HL-60 (cell line): ENCODE measurements at regions not wholly inside any gene's neighbourhood (a gene's known extent, or its start where the extent isn't known, plus 50 kb on each side); places are given as distances from the start of the nearest gene placed in this dataset.

Experiments
- DNase-seq, 2 experiments: peaks; one replicate each; pipeline ENCODE4 v3.0.0-alpha.2; 2010 to 2020; ENCODE audit warnings: low read depth in 1 of 2, low spot score in 1 of 2
- H3K27ac ChIP-seq: fragments of 250-450 bp; sonication (Bioruptor Pico); replicated peaks from 2 replicates; pipeline ENCODE4 v1.5.1; 2020; ENCODE audit warnings: mild to moderate bottlenecking, moderate library complexity
- H3K27me3 ChIP-seq: fragments of 250-450 bp; sonication (Bioruptor Pico); 2 replicates; pipeline ENCODE4 v1.5.1; 2021; ENCODE audit warnings: mild to moderate bottlenecking, moderate library complexity; ENCODE audit not compliant: insufficient read depth, poor library complexity, severe bottlenecking
- H3K4me3 ChIP-seq: replicated peaks from 2 replicates; pipeline ENCODE4 v1.5.1; 2011; ENCODE audit warnings: mild to moderate bottlenecking, control low read depth, low read length; ENCODE audit not compliant: insufficient read depth
- GABPA ChIP-seq: IDR thresholded peaks from 2 replicates; pipeline ENCODE4 v1.6.1; 2012; ENCODE audit warnings: low read depth
- POLR2AphosphoS5 ChIP-seq: IDR thresholded peaks from 2 replicates; pipeline ENCODE4 v1.6.1; 2012; ENCODE audit warnings: low read depth
- SPI1 ChIP-seq: IDR thresholded peaks from 2 replicates; pipeline ENCODE4 v1.6.1; 2012; ENCODE audit warnings: low read depth, mild to moderate bottlenecking, borderline replicate concordance
- TF ChIP-seq, protein P1 (sequence below): IDR thresholded peaks from 2 replicates; pipeline ENCODE4 v1.6.1; 2012; ENCODE audit warnings: low read depth; ENCODE audit not compliant: insufficient replicate concordance
- TF ChIP-seq, protein P2 (sequence below): IDR thresholded peaks from one replicate; pipeline ENCODE4 v1.5.1; 2011; ENCODE audit warnings: low read length, control low read depth, inconsistent platforms; ENCODE audit not compliant: insufficient read depth

DNA sequence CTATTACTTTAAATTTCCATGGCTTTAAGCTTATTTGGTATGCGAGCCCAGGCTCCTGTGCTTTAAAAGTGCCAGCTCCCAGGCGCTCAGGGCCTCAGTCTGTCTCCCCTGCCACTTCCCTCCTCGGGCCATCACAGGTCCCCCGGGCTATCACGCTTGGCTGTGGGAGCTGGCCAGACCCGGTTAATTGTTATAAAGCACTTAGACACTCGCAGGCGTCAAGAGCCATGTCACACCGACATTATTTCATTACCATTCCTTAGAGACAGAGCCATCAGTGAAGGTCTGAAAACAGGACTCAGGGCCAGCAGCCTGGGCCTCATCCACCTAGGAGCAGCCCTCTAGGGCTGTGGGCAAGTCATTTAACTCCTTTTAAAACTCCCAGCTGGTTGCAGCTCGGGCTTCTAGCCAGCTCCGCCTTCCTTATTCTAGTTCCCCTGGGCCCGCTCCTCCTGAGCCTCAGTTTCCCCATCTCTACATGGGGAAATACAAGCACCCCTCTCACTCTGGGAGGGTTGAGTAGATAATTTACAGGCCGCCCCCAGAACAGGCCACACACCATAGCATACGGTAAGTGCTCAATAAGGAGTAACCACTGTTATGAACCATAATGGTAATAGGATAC, 99.0 kb downstream of the HMX1 start:
- no peak for DNase-seq
- TF ChIP-seq POLR2AphosphoS5 (no peak), GABPA (no peak), SPI1 (no peak)
- TF ChIP-seq, protein P1, sequence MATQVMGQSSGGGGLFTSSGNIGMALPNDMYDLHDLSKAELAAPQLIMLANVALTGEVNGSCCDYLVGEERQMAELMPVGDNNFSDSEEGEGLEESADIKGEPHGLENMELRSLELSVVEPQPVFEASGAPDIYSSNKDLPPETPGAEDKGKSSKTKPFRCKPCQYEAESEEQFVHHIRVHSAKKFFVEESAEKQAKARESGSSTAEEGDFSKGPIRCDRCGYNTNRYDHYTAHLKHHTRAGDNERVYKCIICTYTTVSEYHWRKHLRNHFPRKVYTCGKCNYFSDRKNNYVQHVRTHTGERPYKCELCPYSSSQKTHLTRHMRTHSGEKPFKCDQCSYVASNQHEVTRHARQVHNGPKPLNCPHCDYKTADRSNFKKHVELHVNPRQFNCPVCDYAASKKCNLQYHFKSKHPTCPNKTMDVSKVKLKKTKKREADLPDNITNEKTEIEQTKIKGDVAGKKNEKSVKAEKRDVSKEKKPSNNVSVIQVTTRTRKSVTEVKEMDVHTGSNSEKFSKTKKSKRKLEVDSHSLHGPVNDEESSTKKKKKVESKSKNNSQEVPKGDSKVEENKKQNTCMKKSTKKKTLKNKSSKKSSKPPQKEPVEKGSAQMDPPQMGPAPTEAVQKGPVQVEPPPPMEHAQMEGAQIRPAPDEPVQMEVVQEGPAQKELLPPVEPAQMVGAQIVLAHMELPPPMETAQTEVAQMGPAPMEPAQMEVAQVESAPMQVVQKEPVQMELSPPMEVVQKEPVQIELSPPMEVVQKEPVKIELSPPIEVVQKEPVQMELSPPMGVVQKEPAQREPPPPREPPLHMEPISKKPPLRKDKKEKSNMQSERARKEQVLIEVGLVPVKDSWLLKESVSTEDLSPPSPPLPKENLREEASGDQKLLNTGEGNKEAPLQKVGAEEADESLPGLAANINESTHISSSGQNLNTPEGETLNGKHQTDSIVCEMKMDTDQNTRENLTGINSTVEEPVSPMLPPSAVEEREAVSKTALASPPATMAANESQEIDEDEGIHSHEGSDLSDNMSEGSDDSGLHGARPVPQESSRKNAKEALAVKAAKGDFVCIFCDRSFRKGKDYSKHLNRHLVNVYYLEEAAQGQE = no peak
- TF ChIP-seq, protein P2, sequence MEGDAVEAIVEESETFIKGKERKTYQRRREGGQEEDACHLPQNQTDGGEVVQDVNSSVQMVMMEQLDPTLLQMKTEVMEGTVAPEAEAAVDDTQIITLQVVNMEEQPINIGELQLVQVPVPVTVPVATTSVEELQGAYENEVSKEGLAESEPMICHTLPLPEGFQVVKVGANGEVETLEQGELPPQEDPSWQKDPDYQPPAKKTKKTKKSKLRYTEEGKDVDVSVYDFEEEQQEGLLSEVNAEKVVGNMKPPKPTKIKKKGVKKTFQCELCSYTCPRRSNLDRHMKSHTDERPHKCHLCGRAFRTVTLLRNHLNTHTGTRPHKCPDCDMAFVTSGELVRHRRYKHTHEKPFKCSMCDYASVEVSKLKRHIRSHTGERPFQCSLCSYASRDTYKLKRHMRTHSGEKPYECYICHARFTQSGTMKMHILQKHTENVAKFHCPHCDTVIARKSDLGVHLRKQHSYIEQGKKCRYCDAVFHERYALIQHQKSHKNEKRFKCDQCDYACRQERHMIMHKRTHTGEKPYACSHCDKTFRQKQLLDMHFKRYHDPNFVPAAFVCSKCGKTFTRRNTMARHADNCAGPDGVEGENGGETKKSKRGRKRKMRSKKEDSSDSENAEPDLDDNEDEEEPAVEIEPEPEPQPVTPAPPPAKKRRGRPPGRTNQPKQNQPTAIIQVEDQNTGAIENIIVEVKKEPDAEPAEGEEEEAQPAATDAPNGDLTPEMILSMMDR = no peak
- no peak overlapping the region for H3K4me3 ChIP-seq
- no peaks in the 10 kb centered on the region for H3K27me3 ChIP-seq
- no peak overlapping the region for H3K27ac ChIP-seq

DNA sequence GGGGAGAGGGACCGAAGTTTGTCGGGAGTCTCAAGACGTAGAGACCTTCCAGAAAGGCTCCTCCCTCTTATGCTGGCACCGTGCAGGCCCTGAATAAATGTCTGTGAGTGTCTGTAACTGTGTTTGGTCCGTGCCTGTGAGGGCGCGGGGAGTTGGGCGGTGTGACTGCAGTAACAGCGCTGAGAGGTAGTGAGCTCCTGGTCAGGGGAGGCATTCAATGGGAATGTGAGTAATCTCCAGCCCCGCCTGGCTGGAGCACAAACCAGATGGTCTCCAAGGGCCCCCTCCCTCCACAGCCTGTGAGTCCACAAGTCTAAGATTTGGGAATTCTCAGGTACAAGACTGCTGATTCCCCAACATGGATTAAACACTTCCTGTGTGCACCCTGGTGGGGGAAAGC, 100.0 kb downstream of the HMX1 start:
- TF ChIP-seq, protein P2 = no peak
- TF ChIP-seq GABPA = no peak
- TF ChIP-seq, protein P1 = no peak
- no peak for TF ChIP-seq SPI1
- no peak for TF ChIP-seq POLR2AphosphoS5
- DNase-seq = no peak
- Histone ChIP-seq H3K27me3 (no peaks in the 10 kb centered on the region), H3K27ac (no peak overlapping the region), H3K4me3 (no peak overlapping the region)

DNA sequence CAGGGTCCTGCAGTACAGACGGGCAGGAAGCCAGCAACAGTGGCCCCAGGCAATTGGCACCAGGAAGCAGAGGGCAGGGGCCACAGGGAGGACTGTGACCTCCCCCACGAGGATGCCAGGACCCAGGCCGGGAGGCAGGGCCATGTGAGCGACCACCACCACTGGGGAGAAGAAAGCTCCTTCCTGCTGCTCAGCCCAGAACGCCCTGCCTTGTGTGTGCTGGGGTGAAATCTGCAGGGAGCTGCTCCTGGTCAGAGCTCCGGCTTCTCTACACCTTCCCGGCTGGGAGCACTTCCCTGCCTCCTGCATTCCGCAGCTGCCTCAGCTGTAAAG, 100.4 kb downstream of the HMX1 start:
- DNase-seq = no peak
- Histone ChIP-seq H3K27ac (no peak overlapping the region), H3K27me3 (no peaks in the 10 kb centered on the region), H3K4me3 (no peak overlapping the region)
- TF ChIP-seq, protein P1 = no peak
- TF ChIP-seq GABPA (no peak), SPI1 (no peak), POLR2AphosphoS5 (no peak)
- TF ChIP-seq, protein P2 = no peak
